HG03575 (cell line): ENCODE measurements at regions not wholly inside any gene's neighbourhood (a gene's known extent, or its start where the extent isn't known, plus 50 kb on each side); places are given as distances from the start of the nearest gene placed in this dataset.

Experiments used
- ATAC-seq: cut with Tn5 transposase; IDR thresholded peaks from one replicate; pipeline ENCODE4 v1.9.1; 2021; ENCODE audit not compliant: unreplicated experiment, insufficient number of reproducible peaks, low FRiP score; ENCODE audit errors: extremely low read depth

GRCh38 chr14:25570483-25570882 is 520.5 kb upstream of the STXBP6 start:
- no peak for ATAC-seq

GRCh38 chr14:25557466-25557865 is 507.5 kb upstream of the STXBP6 start:
- no peak for ATAC-seq

- no peak for ATAC-seq
Measured at GRCh38 chr14:25552826-25553225, 502.9 kb upstream of the STXBP6 start.

- no peak for ATAC-seq
Measured at GRCh38 chr14:25551674-25552073, 501.7 kb upstream of the STXBP6 start.

- no peak for ATAC-seq
Measured at GRCh38 chr14:25546826-25547225, 496.9 kb upstream of the STXBP6 start.

GRCh38 chr14:25537846-25538455 is 488.0 kb upstream of the STXBP6 start:
- no peak for ATAC-seq

- ATAC-seq: no peak
Measured at GRCh38 chr14:25526290-25526689, 476.3 kb upstream of the STXBP6 start.

GRCh38 chr14:25522926-25523325 is 473.0 kb upstream of the STXBP6 start:
- no peak for ATAC-seq

- ATAC-seq: no peak
Measured at GRCh38 chr14:25522116-25522515, 472.2 kb upstream of the STXBP6 start.

- ATAC-seq: no peak
Measured at GRCh38 chr14:25521616-25522015, 471.7 kb upstream of the STXBP6 start.

- ATAC-seq: no peak
Measured at GRCh38 chr14:25520821-25521220, 470.9 kb upstream of the STXBP6 start.

- ATAC-seq: no peak
Measured at GRCh38 chr14:25518364-25518763, 468.4 kb upstream of the STXBP6 start.

- ATAC-seq: no peak
Measured at GRCh38 chr14:25516838-25517237, 466.9 kb upstream of the STXBP6 start.

- no peak for ATAC-seq
Measured at GRCh38 chr14:25508845-25509244, 458.9 kb upstream of the STXBP6 start.

GRCh38 chr14:25501749-25502148 is 451.8 kb upstream of the STXBP6 start:
- ATAC-seq: no peak

GRCh38 chr14:25488961-25489360 is 439.0 kb upstream of the STXBP6 start:
- no peak for ATAC-seq

GRCh38 chr14:25485381-25485780 is 435.4 kb upstream of the STXBP6 start:
- no peak for ATAC-seq

- no peak for ATAC-seq
Measured at GRCh38 chr14:25484906-25485305, 435.0 kb upstream of the STXBP6 start.

GRCh38 chr14:25484235-25484634 is 434.3 kb upstream of the STXBP6 start:
- ATAC-seq: no peak

GRCh38 chr14:25477316-25478098 is 427.6 kb upstream of the STXBP6 start:
- no peak for ATAC-seq

- ATAC-seq: no peak
Measured at GRCh38 chr14:25472700-25473099, 422.8 kb upstream of the STXBP6 start.
